GM21825 (cell line): ENCODE measurements at regions not wholly inside any gene's neighbourhood (a gene's known extent, or its start where the extent isn't known, plus 50 kb on each side); places are given as distances from the start of the nearest gene placed in this dataset.
A peak's percentile ranks its signal among the peaks of the same experiment; 100 is the strongest.

ENCODE experiments used
- ATAC-seq: cut with Tn5 transposase; IDR thresholded peaks from one replicate; pipeline ENCODE4 v1.9.1; 2021; ENCODE audit warnings: mild to moderate bottlenecking, moderate library complexity; ENCODE audit not compliant: unreplicated experiment

DNA sequence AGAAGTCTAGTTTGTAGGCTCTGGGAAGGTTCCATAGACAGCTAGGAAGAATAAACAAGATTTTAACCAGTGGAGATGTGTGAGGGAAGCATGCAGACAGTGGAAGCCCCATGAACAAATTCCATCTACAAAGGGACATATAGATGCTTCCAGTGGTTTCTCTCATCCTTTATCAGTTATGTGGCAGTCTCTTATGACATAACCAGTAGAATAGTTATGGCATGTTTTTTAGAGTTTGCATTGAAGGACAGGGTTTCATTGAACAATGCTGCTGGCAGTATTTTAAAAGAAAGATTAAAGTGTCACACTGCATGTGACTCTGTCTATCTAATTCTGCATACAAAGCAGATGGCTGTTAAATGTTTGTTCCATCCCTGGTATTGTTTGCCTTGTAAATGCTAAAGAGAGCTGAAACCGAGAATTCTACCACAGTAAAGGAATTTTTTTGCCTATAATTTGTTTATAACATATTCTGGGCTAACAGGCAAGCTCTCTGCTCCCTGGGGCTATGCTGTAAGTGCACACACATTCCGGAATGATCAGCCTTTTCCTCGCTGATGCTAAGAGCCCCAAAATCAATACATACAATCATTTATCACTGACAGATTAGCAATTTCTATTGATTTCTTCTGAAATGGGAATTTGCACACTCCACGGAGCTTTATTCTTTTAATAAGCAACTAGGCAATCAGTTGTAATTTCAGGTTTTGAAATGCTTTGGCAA is 76.8 kb upstream of the PELI1 start:
- ATAC-seq = no peak

DNA sequence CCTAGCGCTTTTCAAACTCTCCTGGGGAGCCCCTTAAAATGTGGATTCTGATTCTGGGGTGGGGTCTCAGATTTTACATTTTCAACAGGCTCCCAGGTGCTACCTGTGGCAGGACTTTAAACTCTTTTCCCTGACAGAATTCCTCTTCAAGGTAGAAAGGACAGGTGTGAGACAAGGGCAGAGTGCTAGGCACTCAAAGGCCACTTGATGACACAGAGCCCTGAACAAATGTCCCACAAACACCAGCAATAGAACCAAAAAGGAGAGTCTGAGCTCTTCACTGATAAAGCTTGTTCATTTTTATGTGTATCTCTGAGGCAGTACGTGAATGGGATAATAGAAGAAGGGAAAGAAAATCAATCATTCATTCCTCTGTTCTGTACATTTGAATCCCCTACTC is 77.7 kb upstream of the PELI1 start:
- no peak for ATAC-seq

DNA sequence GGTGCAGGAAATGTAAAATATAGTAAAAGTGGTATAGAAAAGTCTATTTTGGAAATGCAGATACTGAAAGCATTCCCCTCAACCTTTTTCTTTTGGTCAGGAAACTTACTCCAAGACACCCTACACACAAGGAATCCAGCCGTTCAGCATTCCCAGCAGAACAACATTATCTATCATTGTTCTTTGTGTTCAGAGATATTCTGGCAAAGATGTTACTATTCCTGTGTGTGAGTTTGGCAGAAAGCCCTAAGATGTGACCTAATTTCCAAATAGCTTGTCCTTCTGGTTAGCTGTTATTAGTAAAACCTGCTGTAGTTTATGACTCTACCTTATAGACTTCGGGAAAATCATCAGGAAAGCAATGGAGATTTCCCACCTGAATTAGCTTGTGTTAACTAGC is 78.1 kb upstream of the PELI1 start:
- ATAC-seq = no peak

DNA sequence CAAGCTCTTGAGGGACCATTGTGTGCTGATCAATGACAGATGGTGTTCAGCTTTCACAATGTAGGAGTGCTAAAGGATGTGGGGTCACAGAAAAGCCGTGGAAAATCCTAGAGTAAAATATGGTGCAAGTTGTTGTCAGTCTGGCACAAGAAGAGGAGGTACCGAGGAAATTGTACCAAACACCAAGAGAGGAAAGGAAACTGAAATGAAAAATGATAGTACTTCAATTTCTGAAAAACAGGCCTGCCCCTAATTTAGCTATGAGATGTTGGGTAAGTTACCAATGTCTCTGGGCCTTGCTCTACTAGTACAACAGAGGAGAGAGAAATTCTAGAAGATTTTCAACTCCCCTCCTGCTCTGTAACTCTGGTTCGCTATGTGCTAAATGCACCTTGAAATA is 78.8 kb upstream of the PELI1 start:
- no peak for ATAC-seq

GRCh38 chr2:64225491-64225890 is 81.3 kb upstream of the PELI1 start:
- no peak for ATAC-seq

GRCh38 chr2:64226611-64227010 is 82.4 kb upstream of the PELI1 start:
- ATAC-seq = no peak

DNA sequence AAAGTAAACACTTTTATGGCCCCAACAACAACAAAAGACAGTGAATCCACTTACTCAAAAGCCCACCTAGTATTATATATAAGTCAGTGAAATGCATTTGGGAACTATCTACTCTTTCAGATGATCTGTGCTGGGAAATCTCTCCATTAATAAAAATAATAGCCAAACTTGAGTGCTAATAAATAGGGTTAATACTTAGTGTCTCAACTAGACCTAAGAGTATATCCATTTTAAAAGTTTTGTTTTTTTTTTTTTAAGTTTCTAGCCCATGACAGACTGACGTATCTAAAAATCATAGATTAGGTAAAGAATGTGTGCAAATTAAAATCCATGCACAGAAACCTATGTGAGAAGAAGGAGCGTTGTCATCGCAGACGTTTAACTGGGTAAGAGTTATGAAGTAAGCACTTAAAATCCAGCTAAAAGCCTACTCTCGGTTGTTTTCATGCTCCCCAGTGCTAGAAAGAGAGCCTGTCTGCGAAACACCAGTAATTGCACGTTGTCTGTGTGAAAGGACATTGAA is 83.4 kb upstream of the PELI1 start:
- no peak for ATAC-seq

DNA sequence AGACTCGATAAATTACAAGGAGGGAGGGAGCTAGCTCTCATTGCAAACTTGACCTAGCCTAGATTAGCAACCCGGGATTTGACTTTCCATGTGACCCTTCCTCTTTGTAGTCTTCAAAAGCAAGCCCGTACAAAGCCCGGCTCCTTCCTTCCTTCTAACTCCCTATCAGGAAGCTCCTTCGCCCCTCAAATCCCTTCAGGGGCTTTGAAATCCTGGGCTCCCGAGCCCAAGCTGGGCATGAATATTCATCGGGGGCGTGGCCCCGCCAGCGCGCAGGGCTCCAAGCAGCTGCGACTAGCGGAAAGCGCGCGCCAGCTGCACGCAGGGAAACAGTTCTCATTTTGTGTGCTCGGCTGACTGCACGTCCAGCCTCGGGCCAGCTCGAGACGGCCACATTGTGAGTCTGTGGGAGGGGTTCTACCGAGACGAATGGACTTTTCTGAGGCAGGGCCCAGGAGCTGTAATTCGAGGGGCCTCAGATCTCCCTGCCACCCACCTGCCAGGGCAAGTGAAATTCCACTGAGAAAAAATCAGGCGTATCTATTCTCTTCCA is 84.0 kb upstream of the PELI1 start:
- ATAC-seq = peak; percentile 97

DNA sequence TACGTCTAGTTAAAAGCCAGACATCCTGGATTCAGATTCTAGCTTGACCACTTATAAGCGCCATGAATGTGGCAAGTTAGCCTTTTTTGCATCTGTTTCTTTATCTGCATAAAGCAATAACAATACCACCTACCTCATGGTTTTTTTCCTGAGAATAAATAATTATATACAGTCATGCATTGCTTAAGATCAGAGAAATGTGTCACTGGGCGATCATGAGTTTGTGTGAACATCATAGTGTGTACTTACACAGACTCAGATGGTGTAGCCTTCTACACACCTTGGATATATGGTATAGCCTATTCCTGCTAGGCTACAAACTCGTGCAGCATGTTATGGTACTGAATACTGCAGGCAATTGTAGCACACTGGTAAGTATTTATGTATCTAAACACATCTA is 84.7 kb upstream of the PELI1 start:
- no peak for ATAC-seq

- no peak for ATAC-seq
These were observed 86.3 kb upstream of the PELI1 start for GRCh38 chr2:64230540-64230939.

DNA sequence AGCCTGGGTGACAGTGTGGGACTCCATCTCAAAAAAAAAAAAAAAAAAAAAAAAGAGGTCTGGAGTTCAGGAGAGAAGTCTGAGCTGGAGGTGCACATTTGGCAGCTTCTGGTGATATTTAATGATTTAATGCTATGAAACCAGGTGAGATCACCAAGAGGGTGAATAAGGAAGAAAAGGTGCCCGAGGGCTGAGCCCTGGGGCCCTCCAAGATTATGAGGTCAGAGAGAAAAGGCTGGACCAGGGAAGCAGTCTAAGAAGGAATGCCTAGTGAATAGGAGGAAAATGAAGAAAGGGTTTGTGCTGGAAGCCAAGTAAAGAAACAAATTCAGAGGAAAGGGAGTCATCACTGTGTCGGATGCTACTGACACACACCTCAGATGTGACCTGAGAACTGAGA is 88.0 kb upstream of the PELI1 start:
- ATAC-seq = no peak

DNA sequence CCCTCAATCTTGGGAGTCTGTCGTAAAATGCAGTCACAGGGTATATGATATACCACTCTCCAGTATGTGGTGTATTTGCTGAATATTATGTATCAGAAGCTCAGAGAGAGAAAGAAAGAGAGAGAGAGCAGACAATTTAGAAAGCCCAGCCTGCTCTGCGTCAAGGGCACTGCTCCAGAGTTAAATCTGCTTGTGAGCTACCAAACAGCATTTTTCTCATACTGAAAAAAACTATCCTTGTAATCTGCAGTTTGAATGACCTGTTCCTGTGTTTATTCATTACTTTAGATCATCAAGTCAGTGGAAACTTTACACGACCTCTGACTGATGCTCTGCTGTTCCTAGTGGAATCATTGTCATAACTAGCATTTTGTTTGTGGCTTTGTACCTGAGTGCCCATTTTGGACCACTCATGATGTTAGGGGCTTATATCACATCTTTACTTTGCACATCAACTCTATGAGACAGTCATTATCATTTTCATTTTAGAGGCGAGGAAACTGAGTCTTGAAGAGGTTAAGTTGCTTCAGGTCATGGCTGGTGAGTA is 89.2 kb upstream of the PELI1 start:
- ATAC-seq = no peak

DNA sequence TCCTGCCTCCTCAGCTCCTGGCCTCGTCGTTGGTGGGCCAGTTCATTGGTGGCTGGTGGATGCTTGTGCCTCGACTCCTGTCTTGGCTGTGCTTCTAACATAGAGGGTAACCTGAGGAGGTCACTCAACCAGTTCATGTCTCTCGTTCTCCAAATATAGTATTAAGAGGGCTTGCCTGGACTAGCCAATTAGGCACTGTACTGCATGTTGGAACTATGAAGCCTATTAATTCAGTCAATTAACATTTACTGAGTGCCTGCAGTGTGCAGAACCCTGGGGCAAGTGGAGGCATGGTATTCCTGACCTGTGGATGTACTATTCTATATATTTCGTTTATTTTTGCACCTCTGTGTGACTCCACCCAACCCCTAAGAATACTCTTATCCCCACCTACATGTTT is 89.9 kb upstream of the PELI1 start:
- ATAC-seq = no peak

DNA sequence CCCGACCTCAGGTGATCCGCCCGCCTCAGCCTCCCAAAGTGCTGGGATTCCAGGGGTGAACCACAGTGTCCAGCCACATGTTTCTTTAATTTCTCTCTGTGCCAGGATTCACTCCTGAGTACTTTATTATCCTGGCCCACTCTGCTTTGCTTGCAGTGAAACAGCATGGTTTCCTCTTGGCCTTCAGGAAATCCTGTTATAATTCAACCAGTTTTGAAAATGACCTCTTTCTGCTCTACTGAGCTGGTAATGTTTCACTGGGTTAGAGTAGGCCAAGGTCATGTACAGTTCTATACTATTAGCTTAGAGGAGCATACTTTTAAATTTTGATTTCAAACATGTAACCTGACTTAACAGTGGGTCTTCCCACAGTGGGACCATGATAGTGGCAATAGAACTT is 90.6 kb upstream of the PELI1 start:
- ATAC-seq = peak; percentile 79

- no peak for ATAC-seq
These were observed 93.0 kb upstream of the PELI1 start for GRCh38 chr2:64237266-64237665.

DNA sequence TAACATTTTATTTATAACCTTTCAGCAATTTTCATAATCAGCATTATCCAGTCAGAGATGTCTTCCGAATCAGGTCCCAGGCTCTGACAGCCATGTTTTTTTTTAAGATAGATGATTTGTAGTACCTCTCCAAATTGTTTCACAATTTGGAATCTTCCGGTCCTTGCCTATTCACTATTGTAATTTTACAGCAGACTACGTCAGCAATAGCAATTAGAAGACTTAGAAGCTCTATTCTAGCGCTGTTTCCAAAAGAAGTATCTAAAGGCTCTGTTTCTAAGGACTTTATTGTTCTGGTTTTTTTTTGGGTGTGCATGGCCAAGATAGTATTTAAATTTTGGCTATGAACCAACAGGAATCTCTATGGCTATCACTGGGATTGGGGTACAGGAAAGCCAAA is 94.6 kb upstream of the PELI1 start:
- ATAC-seq = no peak

- ATAC-seq = no peak
These were observed 99.1 kb upstream of the PELI1 start for GRCh38 chr2:64243081-64244036.

- ATAC-seq = no peak
These were observed 99.8 kb upstream of the PELI1 start for GRCh38 chr2:64244037-64244416.

DNA sequence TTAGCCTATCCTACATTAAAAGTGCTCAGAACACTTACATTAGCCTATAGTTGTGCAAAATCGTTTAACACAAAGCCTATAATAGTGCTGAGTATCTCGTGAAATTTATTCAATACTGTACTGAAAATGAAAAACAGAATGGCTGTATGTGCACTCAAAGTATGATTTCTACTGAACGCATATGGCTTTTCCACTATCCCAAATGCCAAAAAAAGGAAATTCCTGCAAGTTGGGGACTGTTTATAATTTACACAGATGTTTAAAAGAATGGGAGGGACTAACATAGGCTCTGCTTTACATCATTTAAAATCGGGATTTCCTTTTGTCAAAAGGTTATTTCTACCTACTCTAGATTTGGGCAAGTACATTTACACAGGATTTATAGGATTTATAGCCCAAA is 101.4 kb upstream of the PELI1 start:
- ATAC-seq = no peak

DNA sequence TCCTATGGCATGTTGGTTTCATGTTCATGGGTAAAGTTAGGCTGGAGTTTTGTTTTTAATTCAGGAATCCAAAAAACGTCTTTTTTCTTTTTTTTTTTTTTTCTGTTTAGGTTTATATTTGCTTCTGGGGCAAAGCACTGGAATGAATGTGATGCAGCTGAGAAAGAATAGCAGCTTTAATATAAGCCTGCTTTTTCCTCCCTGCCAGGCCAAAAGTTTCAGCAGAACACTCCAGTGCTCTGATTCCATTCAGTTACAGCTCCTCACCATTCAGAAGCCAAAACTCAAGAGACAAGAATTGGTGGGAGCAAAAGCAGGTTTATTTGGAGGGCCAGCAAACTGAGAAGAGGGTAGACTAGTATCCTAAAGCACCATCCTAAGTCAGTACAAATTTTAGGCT is 102.7 kb upstream of the PELI1 start:
- ATAC-seq = no peak

DNA sequence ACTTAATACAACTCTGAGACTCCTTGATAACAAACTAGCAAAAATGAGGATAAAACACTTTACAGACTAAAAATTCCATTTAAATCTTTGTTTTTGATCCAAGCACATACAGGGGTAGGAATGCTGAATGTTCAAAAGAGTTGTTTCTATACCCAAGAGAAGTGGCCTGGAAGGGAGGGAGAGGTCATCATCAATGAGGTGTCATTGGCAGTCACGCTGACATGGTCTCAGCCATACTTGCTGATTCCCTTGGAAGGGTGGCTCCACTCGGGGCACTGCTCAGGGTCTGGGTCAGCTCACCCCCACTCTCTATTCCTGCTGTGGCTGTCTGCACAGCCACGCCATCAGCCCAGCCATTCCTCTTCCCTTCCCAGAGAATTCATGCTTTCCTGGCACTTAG is 105.2 kb upstream of the PELI1 start:
- no peak for ATAC-seq
